ENCODE measurements at regions not wholly inside any gene's neighbourhood (a gene's known extent, or its start where the extent isn't known, plus 50 kb on each side); places are given as distances from the start of the nearest gene placed in this dataset.
"Not testable (repeated sequence)": the region's sequence is repeated elsewhere in the genome, so short reads cannot be mapped to it uniquely, and the experiment has no call there.

GRCh38 chr2:146413086-146413610 lies 1431.7 kb upstream of the ACVR2A start:
- WGBS = 90% methylated on average over 22 of the region's 22 CpGs
- no peak for DNase-seq (ENCODE audit: low spot score in 2 of 2)
- Histone ChIP-seq H3K27ac (no peak overlapping the region), H3K9me3 (no peaks in the 10 kb centered on the region), H3K36me3 (no peaks in the 10 kb centered on the region), H3K4me3 (no peak overlapping the region), H3K27me3 (no peaks in the 10 kb centered on the region), H3K4me1 (no peaks in the 10 kb centered on the region)
- TF ChIP-seq POLR2AphosphoS5 (IDR thresholded peaks at IDR 0.05) (no peak), EP300 (IDR thresholded peaks at IDR 0.05) (no peak), POLR2A (IDR thresholded peaks at IDR 0.05) (no peak), CTCF (IDR thresholded peaks at IDR 0.05) (no peak)

- H3K9me3 ChIP-seq = no peaks in the 10 kb centered on the region
- DNase-seq (ENCODE audit: low spot score in 2 of 2) = no peak
- TF ChIP-seq CTCF (IDR thresholded peaks at IDR 0.05) (no peak), POLR2A (IDR thresholded peaks at IDR 0.05) (no peak), POLR2AphosphoS5 (IDR thresholded peaks at IDR 0.05) (no peak), EP300 (IDR thresholded peaks at IDR 0.05) (no peak)
- no peaks in the 10 kb centered on the region for H3K27me3 ChIP-seq
- H3K4me1 ChIP-seq = no peaks in the 10 kb centered on the region
- no peak overlapping the region for H3K4me3 ChIP-seq
- no peak overlapping the region for H3K27ac ChIP-seq
- H3K36me3 ChIP-seq = no peaks in the 10 kb centered on the region
- WGBS = 92% methylated on average over 8 of the region's 8 CpGs
Measured at GRCh38 chr2:146412625-146413024, 1432.2 kb upstream of the ACVR2A start.

GRCh38 chr2:146405402-146406309 lies 1439.2 kb upstream of the ACVR2A start:
- H3K4me1 ChIP-seq; H3K27me3 ChIP-seq; DNase-seq (ENCODE audit: low spot score in 2 of 2); H3K36me3 ChIP-seq; H3K9me3 ChIP-seq; H3K4me3 ChIP-seq; H3K27ac ChIP-seq: not testable (repeated sequence)
- 93% methylated on average over 24 of the region's 30 CpGs for WGBS

GRCh38 chr2:146403546-146404160 lies 1441.2 kb upstream of the ACVR2A start:
- not testable (repeated sequence) for H3K9me3 ChIP-seq; DNase-seq (ENCODE audit: low spot score in 2 of 2); H3K4me1 ChIP-seq; H3K4me3 ChIP-seq; H3K27ac ChIP-seq; H3K36me3 ChIP-seq; H3K27me3 ChIP-seq
- WGBS = over 99% methylated on average over 19 of the region's 28 CpGs

- no peak for DNase-seq (ENCODE audit: low spot score in 2 of 2)
- no peaks in the 10 kb centered on the region for H3K36me3 ChIP-seq
- H3K27me3 ChIP-seq = no peaks in the 10 kb centered on the region
- no peaks in the 10 kb centered on the region for H3K9me3 ChIP-seq
- H3K4me3 ChIP-seq = no peak overlapping the region
- H3K4me1 ChIP-seq = no peaks in the 10 kb centered on the region
- WGBS = 61% methylated on average over 8 of the region's 8 CpGs
- H3K27ac ChIP-seq = no peak overlapping the region
- TF ChIP-seq POLR2A (IDR thresholded peaks at IDR 0.05) (no peak), CTCF (IDR thresholded peaks at IDR 0.05) (no peak), POLR2AphosphoS5 (IDR thresholded peaks at IDR 0.05) (no peak), EP300 (IDR thresholded peaks at IDR 0.05) (no peak)
Measured at GRCh38 chr2:146392631-146393030, 1452.2 kb upstream of the ACVR2A start.

- WGBS = 64% methylated on average over 10 of the region's 10 CpGs
Measured at GRCh38 chr2:146392186-146392585, 1452.6 kb upstream of the ACVR2A start.

More at GRCh38 chr2:146392186-146392585, 1452.6 kb upstream of the ACVR2A start:
- no peak for DNase-seq (ENCODE audit: low spot score in 2 of 2)
- Histone ChIP-seq H3K36me3 (no peaks in the 10 kb centered on the region), H3K9me3 (no peaks in the 10 kb centered on the region), H3K4me1 (no peaks in the 10 kb centered on the region), H3K27ac (no peak overlapping the region), H3K4me3 (no peak overlapping the region), H3K27me3 (no peaks in the 10 kb centered on the region)
- TF ChIP-seq POLR2AphosphoS5 (IDR thresholded peaks at IDR 0.05) (no peak), EP300 (IDR thresholded peaks at IDR 0.05) (no peak), POLR2A (IDR thresholded peaks at IDR 0.05) (no peak), CTCF (IDR thresholded peaks at IDR 0.05) (no peak)

All from suprapubic skin (tissue), 4 donors.